Naive thymus-derived CD8-positive, alpha-beta T cell (primary cell): ENCODE measurements at regions not wholly inside any gene's neighbourhood (a gene's known extent, or its start where the extent isn't known, plus 50 kb on each side); places are given as distances from the start of the nearest gene placed in this dataset.
A peak's percentile ranks its signal among the peaks of the same experiment; 100 is the strongest.
"Not testable (repeated sequence)": the region's sequence is repeated elsewhere in the genome, so short reads cannot be mapped to it uniquely, and the experiment has no call there.

Experiments
- ATAC-seq, 2 donors: fragments of 150-1000 bp; cut with Tn5 transposase in 1 of 2; sonication (Bioruptor Pico), chemical (Tn5 transposase) in 1 of 2; 1 replicate in 1 of 2; 2 replicates in 1 of 2; pipeline ENCODE4 v1.10.0; 2021; ENCODE audit warnings: mild to moderate bottlenecking in 2 of 2, moderate library complexity in 2 of 2
- POLR2A ChIA-PET: fragments of 350-600 bp; sonication (Branson Sonifier 250); formaldehyde crosslinking; loops from one replicate; lab custom pipeline; 2021; ENCODE audit warnings: antibody characterized with exemption; lab: Charles Lee
- DNase-seq, 10 donors: peaks; one replicate each; pipeline versions ENCODE4 v3.0.0 to v3.0.0-alpha.2; 2020 to 2022
- H3K27ac Mint-ChIP-seq, 10 donors: one replicate each; pipeline ENCODE4 v1.8.0; 2020 to 2022; ENCODE audit warnings: mild to moderate bottlenecking in 10 of 10, mixed read lengths in 10 of 10, moderate library complexity in 4 of 10, inconsistent platforms in 1 of 10
- H3K27me3 Mint-ChIP-seq, 5 donors: one replicate each; pipeline ENCODE4 v1.8.0; 2021 to 2022; ENCODE audit warnings: mixed read lengths in 5 of 5
- H3K36me3 Mint-ChIP-seq, 3 donors: one replicate each; pipeline ENCODE4 v1.8.0; 2020 to 2022; ENCODE audit warnings: mixed read lengths in 3 of 3, mild to moderate bottlenecking in 2 of 3, inconsistent platforms in 1 of 3
- H3K4me1 Mint-ChIP-seq, 4 donors: one replicate each; pipeline ENCODE4 v1.8.0; 2021 to 2022; ENCODE audit warnings: mixed read lengths in 4 of 4
- H3K4me3 Mint-ChIP-seq, 10 donors: one replicate each; pipeline ENCODE4 v1.8.0; 2020 to 2022; ENCODE audit warnings: mild to moderate bottlenecking in 10 of 10, mixed read lengths in 10 of 10, moderate library complexity in 6 of 10, inconsistent platforms in 1 of 10
- H3K9me3 Mint-ChIP-seq, 9 donors: one replicate each; pipeline ENCODE4 v1.8.0; 2020 to 2022; ENCODE audit warnings: mixed read lengths in 9 of 9, mild to moderate bottlenecking in 3 of 9, inconsistent platforms in 1 of 9, moderate library complexity in 1 of 9

DNA sequence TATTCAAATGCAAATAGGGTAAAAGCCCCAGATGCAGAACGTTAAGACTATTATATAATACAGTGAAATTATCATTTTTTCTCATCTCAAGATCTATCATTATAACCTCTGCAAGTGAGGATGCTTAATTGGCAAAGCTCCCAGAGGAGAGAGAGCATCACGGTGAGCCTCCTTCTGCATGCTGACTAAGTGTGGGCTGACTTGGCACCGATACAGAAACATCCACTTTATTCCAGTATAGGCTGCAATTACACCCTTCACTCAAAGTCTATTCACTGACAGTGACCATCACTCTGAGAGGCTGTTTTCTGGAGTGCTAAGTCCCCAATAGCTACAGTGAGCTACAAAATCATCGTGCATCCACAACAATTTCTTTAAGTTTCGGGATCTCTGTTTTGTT lies 171.1 kb upstream of the NBPF9 start:
- H3K4me1 Mint-ChIP-seq, POLR2A ChIA-PET, H3K4me3 Mint-ChIP-seq, DNase-seq, H3K27me3 Mint-ChIP-seq, H3K27ac Mint-ChIP-seq, H3K36me3 Mint-ChIP-seq, H3K9me3 Mint-ChIP-seq, ATAC-seq: not testable (repeated sequence)

DNA sequence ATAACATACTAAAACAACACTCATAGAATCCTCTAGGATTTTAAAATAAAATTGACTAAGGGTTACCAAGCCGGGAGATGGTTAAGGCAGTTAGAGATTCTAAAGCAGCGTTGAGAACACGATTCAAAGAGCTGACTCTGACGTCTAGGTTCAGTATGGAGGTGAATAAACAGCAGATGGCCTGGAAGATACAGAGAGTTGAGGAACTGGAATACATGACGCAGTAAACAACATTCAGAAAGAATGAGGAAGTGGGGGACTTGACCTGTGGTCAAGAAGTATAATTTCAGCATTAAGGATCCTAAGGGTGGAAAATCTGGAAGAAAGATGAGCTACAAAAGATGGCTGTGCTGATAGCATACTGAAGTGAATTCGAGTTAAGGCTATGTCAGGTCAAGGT lies 172.5 kb upstream of the NBPF9 start:
- POLR2A ChIA-PET, H3K27ac Mint-ChIP-seq, ATAC-seq, DNase-seq, H3K9me3 Mint-ChIP-seq, H3K4me3 Mint-ChIP-seq, H3K36me3 Mint-ChIP-seq, H3K4me1 Mint-ChIP-seq, H3K27me3 Mint-ChIP-seq: not testable (repeated sequence)

DNA sequence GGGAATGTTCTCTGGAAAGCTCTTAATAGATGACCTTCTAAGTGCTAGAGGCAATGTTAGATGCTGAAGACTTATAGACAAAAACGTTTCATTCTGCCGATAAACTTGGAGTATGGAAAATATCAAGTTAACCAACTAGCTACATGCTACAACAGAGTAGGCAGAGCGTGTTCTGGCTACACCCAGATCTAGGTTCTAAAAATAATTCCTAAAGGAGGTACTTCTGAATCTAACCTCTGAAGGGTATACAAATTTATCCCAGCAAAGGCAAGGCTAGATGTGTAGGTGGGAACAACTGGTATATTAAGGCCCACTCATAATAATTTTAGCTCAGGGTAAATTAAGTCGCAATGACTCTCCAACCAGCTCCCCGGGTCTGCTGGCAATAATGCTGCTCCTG lies 173.1 kb upstream of the NBPF9 start:
- DNase-seq, H3K27me3 Mint-ChIP-seq, ATAC-seq, H3K9me3 Mint-ChIP-seq, POLR2A ChIA-PET, H3K36me3 Mint-ChIP-seq, H3K4me3 Mint-ChIP-seq, H3K27ac Mint-ChIP-seq, H3K4me1 Mint-ChIP-seq: not testable (repeated sequence)

DNA sequence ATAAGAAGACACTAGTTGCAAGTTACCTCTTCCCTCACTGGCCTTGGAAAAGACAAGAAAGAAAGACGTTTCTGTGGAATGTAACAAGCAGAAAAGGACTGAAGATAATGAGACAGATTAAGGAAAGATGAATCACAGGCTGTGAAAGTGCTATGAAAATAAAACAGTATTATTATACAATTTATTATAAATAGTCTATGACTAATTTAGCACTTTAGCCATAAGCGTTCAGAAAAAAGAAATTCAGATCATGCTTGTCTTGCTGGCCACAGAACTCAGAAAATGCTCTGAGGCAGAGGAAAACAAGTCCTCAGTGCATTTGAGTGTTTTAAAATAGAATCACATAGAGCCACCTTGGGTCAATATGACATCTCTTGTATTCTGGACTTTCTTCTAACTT lies 174.8 kb upstream of the NBPF9 start:
- ATAC-seq, H3K27ac Mint-ChIP-seq, H3K4me1 Mint-ChIP-seq, POLR2A ChIA-PET, H3K9me3 Mint-ChIP-seq, DNase-seq, H3K36me3 Mint-ChIP-seq, H3K4me3 Mint-ChIP-seq, H3K27me3 Mint-ChIP-seq: not testable (repeated sequence)

DNA sequence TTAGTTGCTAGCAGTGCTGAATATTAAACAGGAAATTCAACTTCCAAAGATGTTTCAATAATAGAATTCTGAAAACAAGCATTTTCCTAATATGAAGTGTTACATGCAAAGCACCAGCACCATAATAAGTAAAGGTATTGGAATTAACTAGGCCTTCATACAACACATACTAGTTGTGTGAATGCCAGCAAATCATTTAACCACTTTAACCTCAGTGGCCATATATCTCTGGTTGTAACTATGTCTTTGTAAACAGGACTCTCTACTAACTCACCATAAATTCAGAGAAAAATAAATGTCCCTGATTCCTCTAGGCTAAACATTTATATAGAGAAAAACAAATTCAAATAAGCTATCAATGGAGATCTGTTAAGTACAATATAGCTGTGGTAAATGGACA lies 175.7 kb upstream of the NBPF9 start:
- H3K4me1 Mint-ChIP-seq, H3K4me3 Mint-ChIP-seq, POLR2A ChIA-PET, H3K27ac Mint-ChIP-seq, H3K36me3 Mint-ChIP-seq, H3K27me3 Mint-ChIP-seq, ATAC-seq, H3K9me3 Mint-ChIP-seq, DNase-seq: not testable (repeated sequence)

DNA sequence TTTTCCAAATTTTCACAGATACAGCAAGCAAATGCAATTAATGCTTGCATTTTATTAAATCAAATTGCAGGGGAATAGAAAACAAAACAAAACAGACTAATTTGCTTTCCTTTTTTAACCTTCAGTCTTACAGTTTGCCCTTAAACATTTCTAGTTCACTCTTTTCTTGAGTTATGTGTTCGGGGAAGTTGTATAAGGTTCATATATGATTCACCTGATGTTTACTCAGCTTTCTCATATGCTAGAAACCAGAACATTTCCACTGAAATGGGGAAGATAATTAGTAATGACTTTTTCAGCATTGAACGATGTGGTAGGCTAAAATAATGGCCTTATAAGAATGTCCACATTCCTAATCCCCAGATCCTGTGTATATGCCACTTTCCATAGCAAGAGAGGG lies 176.2 kb upstream of the NBPF9 start:
- H3K4me3 Mint-ChIP-seq, H3K9me3 Mint-ChIP-seq, H3K36me3 Mint-ChIP-seq, POLR2A ChIA-PET, H3K4me1 Mint-ChIP-seq, H3K27ac Mint-ChIP-seq, H3K27me3 Mint-ChIP-seq, DNase-seq, ATAC-seq: not testable (repeated sequence)

DNA sequence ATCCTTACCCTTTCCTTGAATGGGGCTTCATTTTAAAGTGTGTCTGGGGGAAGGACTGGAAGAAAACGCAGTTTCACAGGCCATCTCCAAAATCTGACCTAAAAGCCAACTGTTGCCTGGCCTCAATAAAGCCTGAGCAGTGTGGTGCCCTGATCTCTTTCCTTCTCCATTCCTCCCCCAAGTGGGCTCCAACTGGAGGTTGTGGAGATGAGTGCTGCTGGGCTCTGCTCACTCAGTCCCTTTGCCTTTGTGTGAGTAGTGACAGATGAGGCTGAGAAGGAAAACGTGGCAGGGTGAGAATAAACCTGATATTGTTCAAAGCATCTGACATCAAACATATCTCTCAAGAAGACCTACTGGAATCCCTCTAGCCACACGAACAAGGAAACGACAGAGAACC lies 181.4 kb upstream of the NBPF9 start:
- H3K4me3 Mint-ChIP-seq, DNase-seq, H3K4me1 Mint-ChIP-seq, H3K27ac Mint-ChIP-seq, H3K27me3 Mint-ChIP-seq, ATAC-seq, H3K9me3 Mint-ChIP-seq, H3K36me3 Mint-ChIP-seq, POLR2A ChIA-PET: not testable (repeated sequence)

DNA sequence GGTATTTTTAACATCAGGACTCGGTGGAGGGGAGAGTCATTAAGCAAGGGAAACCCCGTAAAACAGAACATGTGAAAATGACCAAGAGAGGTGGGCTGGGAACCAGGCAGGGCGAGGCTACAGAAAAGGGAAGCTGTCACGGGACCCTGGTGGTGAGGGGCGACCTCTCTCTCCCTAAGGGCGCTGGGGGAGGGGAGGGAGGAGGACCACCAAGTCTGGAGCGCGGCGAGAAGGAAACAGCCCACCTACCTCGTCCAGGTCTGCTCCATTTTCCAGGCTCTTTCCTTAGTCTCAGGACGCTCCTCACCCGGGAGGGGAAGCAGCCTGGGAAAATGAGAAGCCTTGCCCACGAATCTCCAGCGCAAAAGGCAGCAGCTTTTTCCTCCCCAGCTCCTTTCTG lies 181.9 kb upstream of the NBPF9 start:
- H3K36me3 Mint-ChIP-seq, H3K27ac Mint-ChIP-seq, H3K4me3 Mint-ChIP-seq, H3K4me1 Mint-ChIP-seq, POLR2A ChIA-PET, H3K27me3 Mint-ChIP-seq, H3K9me3 Mint-ChIP-seq, DNase-seq: not testable (repeated sequence)
- peak in 1 of 2 donors; percentile 15 for ATAC-seq

DNA sequence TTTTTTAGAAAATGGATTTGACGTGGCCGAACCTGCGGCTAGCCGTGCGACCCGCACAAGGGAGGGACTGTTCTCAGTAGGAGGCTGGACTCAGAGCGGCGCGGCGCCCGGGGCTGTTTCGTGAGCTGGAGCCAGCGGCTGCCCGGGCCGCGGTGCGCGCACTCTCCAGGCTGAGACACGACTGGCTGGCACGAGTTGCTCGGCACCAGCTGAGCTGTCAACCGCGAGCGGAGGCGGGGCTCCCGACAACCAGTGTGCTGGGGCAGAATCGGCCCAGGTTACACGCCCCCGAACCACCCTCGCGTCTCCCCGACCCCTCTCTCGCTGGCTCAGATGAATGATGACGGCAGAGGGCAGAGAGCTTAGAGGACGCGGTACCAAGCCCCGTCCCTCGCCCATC lies 182.3 kb upstream of the NBPF9 start:
- peak in 6 of 10 donors; percentile 5 to 58 (median 32) for DNase-seq
- H3K27me3 Mint-ChIP-seq, H3K36me3 Mint-ChIP-seq: not testable (repeated sequence)

DNA sequence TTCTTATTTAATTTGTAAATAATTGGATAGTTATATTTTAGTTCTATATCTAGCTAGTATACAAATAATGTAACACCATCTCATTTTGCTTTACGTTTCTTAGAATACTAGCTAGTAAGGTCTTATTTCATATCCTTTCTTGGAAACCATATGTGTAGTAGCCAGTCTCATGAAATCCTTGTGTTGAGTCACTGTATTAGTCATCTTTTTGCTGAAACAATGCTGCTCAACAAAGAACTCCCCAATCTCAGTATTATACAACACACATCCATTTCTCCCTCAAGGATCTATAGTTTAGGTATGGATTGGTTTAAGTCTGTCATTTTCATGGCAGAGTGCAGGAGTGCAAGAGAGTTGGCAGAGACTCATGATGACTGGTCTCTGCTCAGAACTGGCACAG lies 185.2 kb upstream of the NBPF9 start:
- H3K9me3 Mint-ChIP-seq, ATAC-seq, H3K36me3 Mint-ChIP-seq, H3K27me3 Mint-ChIP-seq, POLR2A ChIA-PET, DNase-seq, H3K4me1 Mint-ChIP-seq, H3K4me3 Mint-ChIP-seq, H3K27ac Mint-ChIP-seq: not testable (repeated sequence)

More for the DNA sequence above, 182.3 kb upstream of the NBPF9 start:
- POLR2A ChIA-PET, H3K4me1 Mint-ChIP-seq, H3K9me3 Mint-ChIP-seq: not testable (repeated sequence)
- Mint-ChIP-seq H3K27ac (peak overlapping the region in 1 of 10 donors; percentile 78), H3K4me3 (peak overlapping the region in 8 of 10 donors; percentile 68 to 90 (median 75))
- ATAC-seq: peak; percentile 99

DNA sequence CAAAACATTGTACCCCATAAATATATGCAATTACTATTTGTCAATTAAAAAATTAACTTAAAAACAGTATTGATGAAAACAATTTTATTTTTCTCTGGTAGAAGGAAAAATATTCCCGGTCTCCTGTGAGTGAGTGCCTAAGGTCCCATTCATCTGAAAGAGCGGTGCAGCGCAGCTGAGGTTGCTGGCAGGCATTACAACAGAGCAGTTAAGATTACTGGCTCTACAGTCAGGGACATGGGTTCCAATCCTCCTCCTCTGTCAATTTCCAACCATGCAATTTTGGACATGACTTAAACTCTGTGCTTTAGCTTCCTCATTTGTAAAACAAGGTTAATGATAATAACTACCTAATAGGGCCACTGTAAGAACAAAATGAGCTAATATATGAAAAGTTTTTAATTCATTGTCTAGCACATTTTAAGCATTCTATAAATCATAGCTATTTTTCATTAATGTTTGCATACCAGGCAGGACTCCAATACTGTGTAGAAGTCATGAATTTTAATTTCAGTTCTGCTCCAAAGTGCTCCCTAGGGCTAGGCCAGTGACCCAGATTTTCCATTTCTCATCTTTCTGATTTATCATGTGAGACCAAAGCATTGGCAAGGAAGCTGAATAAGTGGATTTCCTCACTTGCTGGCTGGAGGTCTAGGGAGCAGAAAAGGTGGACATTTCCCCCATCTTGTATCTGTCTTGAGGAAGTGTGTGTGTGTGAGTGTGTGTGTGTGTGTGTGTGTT lies 174.2 kb upstream of the NBPF19 start:
- H3K36me3 Mint-ChIP-seq, H3K9me3 Mint-ChIP-seq, POLR2A ChIA-PET, H3K27ac Mint-ChIP-seq, DNase-seq, ATAC-seq, H3K4me1 Mint-ChIP-seq, H3K27me3 Mint-ChIP-seq, H3K4me3 Mint-ChIP-seq: not testable (repeated sequence)

DNA sequence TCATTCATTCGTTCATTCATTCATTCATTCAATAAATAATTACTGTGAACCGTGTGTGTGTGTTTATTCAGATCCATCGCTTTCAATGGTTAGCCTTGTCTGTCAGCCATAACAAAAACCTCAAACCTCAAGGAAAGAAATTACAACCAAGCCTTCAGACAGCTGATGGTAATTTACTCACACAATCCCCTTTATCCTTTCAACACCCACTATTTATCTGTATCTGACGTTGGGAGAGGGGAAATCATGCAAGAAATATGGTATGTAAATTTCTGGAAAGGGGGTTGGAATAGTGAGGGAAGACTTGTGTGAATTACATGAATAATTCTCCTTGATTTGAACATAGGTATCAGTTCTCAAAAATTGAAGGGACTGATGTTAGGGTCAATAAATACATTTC lies 173.6 kb upstream of the NBPF19 start:
- POLR2A ChIA-PET, DNase-seq, ATAC-seq, H3K9me3 Mint-ChIP-seq, H3K27ac Mint-ChIP-seq, H3K36me3 Mint-ChIP-seq, H3K27me3 Mint-ChIP-seq, H3K4me3 Mint-ChIP-seq, H3K4me1 Mint-ChIP-seq: not testable (repeated sequence)

DNA sequence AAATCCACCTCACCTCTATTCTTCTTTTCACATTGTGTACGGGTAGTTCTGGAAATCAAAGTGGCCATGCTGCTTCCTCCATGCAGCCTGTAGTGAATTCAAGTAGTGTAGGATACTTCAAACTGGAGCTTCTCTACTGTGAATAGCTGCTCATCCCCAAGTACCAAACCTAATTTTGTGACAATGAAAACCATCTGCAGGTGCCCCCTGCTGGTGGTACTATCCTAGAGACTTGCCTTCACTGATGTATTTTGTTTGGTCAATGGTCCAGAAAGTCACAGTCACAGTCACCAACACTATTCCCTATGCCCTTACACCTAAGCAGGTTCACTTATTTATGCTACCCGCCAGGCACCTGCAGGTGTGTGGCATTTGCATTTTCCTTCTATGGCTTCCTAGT lies 170.0 kb upstream of the NBPF19 start:
- H3K4me1 Mint-ChIP-seq, POLR2A ChIA-PET, H3K27ac Mint-ChIP-seq, H3K4me3 Mint-ChIP-seq, H3K36me3 Mint-ChIP-seq, DNase-seq, H3K27me3 Mint-ChIP-seq, H3K9me3 Mint-ChIP-seq: not testable (repeated sequence)
- peak; percentile 66 to 73 for ATAC-seq

DNA sequence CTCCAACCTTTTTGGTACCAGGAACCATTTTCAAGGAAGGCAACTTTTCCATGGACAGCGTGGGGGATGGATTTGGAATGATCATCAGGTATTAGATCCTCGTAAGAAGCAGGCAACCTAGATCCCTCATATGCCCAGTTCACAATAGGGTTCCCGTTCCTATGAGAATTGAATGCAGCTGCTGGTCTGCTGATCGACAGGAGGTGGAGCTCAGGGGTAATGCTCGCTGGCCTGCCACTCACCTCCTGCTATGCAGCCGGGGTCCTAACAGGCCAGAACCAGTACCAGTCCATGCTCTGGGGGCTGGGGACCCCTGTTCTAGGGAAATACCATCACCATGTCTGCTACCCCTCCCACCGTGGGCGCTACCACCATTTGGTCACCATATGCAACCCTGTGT lies 167.2 kb upstream of the NBPF19 start:
- ATAC-seq, H3K27me3 Mint-ChIP-seq, H3K36me3 Mint-ChIP-seq, H3K27ac Mint-ChIP-seq, DNase-seq, H3K9me3 Mint-ChIP-seq, H3K4me3 Mint-ChIP-seq, POLR2A ChIA-PET, H3K4me1 Mint-ChIP-seq: not testable (repeated sequence)
